ENCODE measurements at regions not wholly inside any gene's neighbourhood (a gene's known extent, or its start where the extent isn't known, plus 50 kb on each side); places are given as distances from the start of the nearest gene placed in this dataset.

- Histone ChIP-seq H3K4me3 (replicated peaks; ENCODE audit: low read depth, low read length) (no peak overlapping the region), H3K36me3 (ENCODE audit: control insufficient read depth, insufficient read depth, low read length) (no peaks in the 10 kb centered on the region), H3K27me3 (replicated peaks; ENCODE audit: control insufficient read depth, insufficient read depth, low read length) (no peaks in the 10 kb centered on the region)
- DNase-seq (ENCODE audit: extremely low read depth, insufficient read length): no peak
- no peak for TF ChIP-seq CTCF (IDR thresholded peaks at IDR 0.05; ENCODE audit: insufficient read depth, low read length, poor library complexity, severe bottlenecking)
Observed at GRCh38 chr11:92728628-92729027, 240.8 kb upstream of the MTNR1B start.

DNA sequence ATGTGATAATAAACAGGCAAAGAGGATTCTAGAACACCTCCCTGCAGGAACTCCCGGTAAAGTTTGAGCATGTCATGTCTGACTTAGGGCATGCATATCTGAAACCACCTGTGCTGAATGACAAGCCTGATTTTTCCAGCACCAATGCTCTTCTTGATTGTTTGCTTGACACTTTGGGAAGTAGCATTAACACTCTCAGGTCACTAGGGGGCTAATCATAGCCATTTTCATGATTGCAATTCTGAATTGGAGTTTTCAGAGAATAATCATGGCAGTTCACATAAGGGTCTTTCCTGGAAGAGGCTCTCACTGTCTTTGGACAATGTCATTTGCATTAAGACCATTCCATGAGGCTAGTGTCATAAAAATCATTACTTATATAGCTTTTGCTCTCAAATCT lies 234.4 kb upstream of the MTNR1B start:
- DNase-seq (ENCODE audit: extremely low read depth, insufficient read length): no peak
- H3K4me3 ChIP-seq (replicated peaks; ENCODE audit: low read depth, low read length): no peak overlapping the region
- peak; percentile 49 for TF ChIP-seq CTCF (IDR thresholded peaks at IDR 0.05; ENCODE audit: insufficient read depth, low read length, poor library complexity, severe bottlenecking)
- peaks cover 2% of the 10 kb centered on the region; the same call in 1 of the 2 replicates for H3K27me3 ChIP-seq (replicated peaks; ENCODE audit: control insufficient read depth, insufficient read depth, low read length)
- H3K36me3 ChIP-seq (ENCODE audit: control insufficient read depth, insufficient read depth, low read length): no peaks in the 10 kb centered on the region

- Histone ChIP-seq H3K4me3 (replicated peaks; ENCODE audit: low read depth, low read length) (no peak overlapping the region), H3K36me3 (ENCODE audit: control insufficient read depth, insufficient read depth, low read length) (no peaks in the 10 kb centered on the region), H3K27me3 (replicated peaks; ENCODE audit: control insufficient read depth, insufficient read depth, low read length) (peaks cover 2% of the 10 kb centered on the region; the same call in 1 of the 2 replicates)
- DNase-seq (ENCODE audit: extremely low read depth, insufficient read length): no peak
- TF ChIP-seq CTCF (IDR thresholded peaks at IDR 0.05; ENCODE audit: insufficient read depth, low read length, poor library complexity, severe bottlenecking): no peak
Observed at GRCh38 chr11:92738276-92738675, 231.2 kb upstream of the MTNR1B start.

DNA sequence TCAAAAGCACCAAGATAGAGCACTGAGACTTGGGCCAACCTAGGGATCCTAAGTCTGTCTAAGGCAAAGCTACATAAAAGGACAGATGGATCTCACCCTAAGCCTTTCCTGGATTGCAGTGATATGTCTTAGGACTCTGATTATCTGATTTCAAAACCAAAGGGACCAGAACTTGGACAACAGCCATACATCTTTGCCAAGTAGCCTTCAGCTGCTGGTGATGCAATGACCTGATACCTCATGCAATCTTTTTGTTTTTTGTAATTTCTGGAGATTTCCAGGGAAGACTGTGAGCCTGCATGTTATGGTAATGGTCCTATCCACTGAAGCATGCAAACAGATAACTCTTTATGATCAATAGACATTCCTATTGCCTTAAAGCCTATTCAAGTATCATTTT lies 230.4 kb upstream of the MTNR1B start:
- no peak for TF ChIP-seq CTCF (IDR thresholded peaks at IDR 0.05; ENCODE audit: insufficient read depth, low read length, poor library complexity, severe bottlenecking)
- no peak for DNase-seq (ENCODE audit: extremely low read depth, insufficient read length)
- H3K36me3 ChIP-seq (ENCODE audit: control insufficient read depth, insufficient read depth, low read length): no peaks in the 10 kb centered on the region
- peaks cover 2% of the 10 kb centered on the region; the same call in 1 of the 2 replicates for H3K27me3 ChIP-seq (replicated peaks; ENCODE audit: control insufficient read depth, insufficient read depth, low read length)
- H3K4me3 ChIP-seq (replicated peaks; ENCODE audit: low read depth, low read length): no peak overlapping the region

DNA sequence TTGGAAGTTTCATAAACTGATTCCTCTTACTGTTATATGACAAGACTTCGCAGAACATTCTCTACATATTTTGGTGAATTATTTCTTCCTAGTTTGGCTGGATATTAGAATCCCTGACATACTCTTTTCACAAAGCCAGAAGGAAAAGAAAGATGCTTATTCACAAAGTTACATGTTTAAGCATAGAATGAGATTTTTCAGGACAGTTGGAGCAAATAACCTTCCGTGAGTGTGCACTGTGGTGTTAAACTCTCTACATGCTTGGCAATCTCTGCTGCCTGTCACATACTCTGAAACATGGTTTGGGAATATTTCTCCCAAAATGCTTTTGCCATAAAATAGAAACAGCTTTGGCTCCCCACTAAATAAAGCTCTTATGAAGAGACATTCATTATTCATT lies 230.0 kb upstream of the MTNR1B start:
- Histone ChIP-seq H3K27me3 (replicated peaks; ENCODE audit: control insufficient read depth, insufficient read depth, low read length) (no peaks in the 10 kb centered on the region), H3K4me3 (replicated peaks; ENCODE audit: low read depth, low read length) (no peak overlapping the region), H3K36me3 (ENCODE audit: control insufficient read depth, insufficient read depth, low read length) (no peaks in the 10 kb centered on the region)
- DNase-seq (ENCODE audit: extremely low read depth, insufficient read length): no peak
- no peak for TF ChIP-seq CTCF (IDR thresholded peaks at IDR 0.05; ENCODE audit: insufficient read depth, low read length, poor library complexity, severe bottlenecking)

- Histone ChIP-seq H3K36me3 (ENCODE audit: control insufficient read depth, insufficient read depth, low read length) (no peaks in the 10 kb centered on the region), H3K4me3 (replicated peaks; ENCODE audit: low read depth, low read length) (no peak overlapping the region), H3K27me3 (replicated peaks; ENCODE audit: control insufficient read depth, insufficient read depth, low read length) (no peaks in the 10 kb centered on the region)
- DNase-seq (ENCODE audit: extremely low read depth, insufficient read length): no peak
- TF ChIP-seq CTCF (IDR thresholded peaks at IDR 0.05; ENCODE audit: insufficient read depth, low read length, poor library complexity, severe bottlenecking): no peak
Observed at GRCh38 chr11:92740276-92740675, 229.2 kb upstream of the MTNR1B start.
